Stimulated activated naive CD8-positive, alpha-beta T cell treated with anti-CD3 and anti-CD28 coated beads, Interleukin-15, amount 100 ng/mL, for 72 hours (primary cell): ENCODE measurements at regions not wholly inside any gene's neighbourhood (a gene's known extent, or its start where the extent isn't known, plus 50 kb on each side); places are given as distances from the start of the nearest gene placed in this dataset.
A peak's percentile ranks its signal among the peaks of the same experiment; 100 is the strongest.

ENCODE experiments used
- ATAC-seq: fragments of 150-1000 bp; cut with Tn5 transposase; 2 replicates; pipeline ENCODE4 v1.10.0; 2021; ENCODE audit warnings: mild to moderate bottlenecking, moderate library complexity
- DNase-seq, 2 donors: peaks; one replicate each; pipeline ENCODE4 v3.0.0; 2021 to 2022
- H3K27ac Mint-ChIP-seq, 2 donors: one replicate each; pipeline ENCODE4 v1.8.0; 2022; ENCODE audit warnings: mild to moderate bottlenecking in 2 of 2, mixed read lengths in 2 of 2, moderate library complexity in 2 of 2
- H3K27me3 Mint-ChIP-seq: one replicate; pipeline ENCODE4 v1.8.0; 2022; ENCODE audit warnings: mixed read lengths
- H3K4me1 Mint-ChIP-seq: one replicate; pipeline ENCODE4 v1.8.0; 2022; ENCODE audit warnings: mild to moderate bottlenecking, mixed read lengths
- H3K4me3 Mint-ChIP-seq, 2 donors: one replicate each; pipeline ENCODE4 v1.8.0; 2022; ENCODE audit warnings: mild to moderate bottlenecking in 2 of 2, mixed read lengths in 2 of 2, moderate library complexity in 1 of 2
- H3K9me3 Mint-ChIP-seq, 2 donors: one replicate each; pipeline ENCODE4 v1.8.0; 2022; ENCODE audit warnings: mixed read lengths in 2 of 2

- Mint-ChIP-seq H3K27ac (no peak overlapping the region), H3K4me1 (no peaks in the 10 kb centered on the region), H3K27me3 (peaks cover 16% of the 10 kb centered on the region), H3K4me3 (no peak overlapping the region), H3K9me3 (no peaks in the 10 kb centered on the region)
- ATAC-seq (no peak), DNase-seq (no peak)
These were observed 304.4 kb upstream of the IRX4 start for GRCh38 chr5:2187156-2187555.

GRCh38 chr5:2186472-2187015 lies 303.8 kb upstream of the IRX4 start:
- ATAC-seq = no peak
- no peaks in the 10 kb centered on the region for H3K4me1 Mint-ChIP-seq
- H3K27ac Mint-ChIP-seq = no peak overlapping the region
- H3K27me3 Mint-ChIP-seq = peaks cover 21% of the 10 kb centered on the region
- no peak for DNase-seq
- no peak overlapping the region for H3K4me3 Mint-ChIP-seq
- no peaks in the 10 kb centered on the region for H3K9me3 Mint-ChIP-seq

- no peak for ATAC-seq
- no peak for DNase-seq
- Mint-ChIP-seq H3K4me3 (no peak overlapping the region), H3K4me1 (no peaks in the 10 kb centered on the region), H3K27ac (no peak overlapping the region), H3K27me3 (peaks cover 27% of the 10 kb centered on the region), H3K9me3 (no peaks in the 10 kb centered on the region)
These were observed 303.1 kb upstream of the IRX4 start for GRCh38 chr5:2185646-2186471.

GRCh38 chr5:2184563-2185540 lies 302.1 kb upstream of the IRX4 start:
- Mint-ChIP-seq H3K27me3 (peaks cover 27% of the 10 kb centered on the region), H3K9me3 (no peaks in the 10 kb centered on the region), H3K27ac (peak overlapping the region in 1 of 2 donors; percentile 67), H3K4me3 (no peak overlapping the region), H3K4me1 (no peaks in the 10 kb centered on the region)
- ATAC-seq (no peak), DNase-seq (no peak)

GRCh38 chr5:2184026-2184366 lies 301.3 kb upstream of the IRX4 start:
- ATAC-seq = no peak
- H3K27ac Mint-ChIP-seq = no peak overlapping the region
- no peaks in the 10 kb centered on the region for H3K4me1 Mint-ChIP-seq
- no peak for DNase-seq
- H3K27me3 Mint-ChIP-seq = peaks cover 27% of the 10 kb centered on the region
- no peak overlapping the region for H3K4me3 Mint-ChIP-seq
- no peaks in the 10 kb centered on the region for H3K9me3 Mint-ChIP-seq

GRCh38 chr5:2183154-2184025 lies 300.7 kb upstream of the IRX4 start:
- DNase-seq = no peak
- H3K27ac Mint-ChIP-seq = no peak overlapping the region
- no peaks in the 10 kb centered on the region for H3K9me3 Mint-ChIP-seq
- H3K4me1 Mint-ChIP-seq = no peaks in the 10 kb centered on the region
- ATAC-seq = no peak
- peaks cover 27% of the 10 kb centered on the region for H3K27me3 Mint-ChIP-seq
- no peak overlapping the region for H3K4me3 Mint-ChIP-seq

GRCh38 chr5:2182020-2182419 lies 299.3 kb upstream of the IRX4 start:
- peaks cover 27% of the 10 kb centered on the region for H3K27me3 Mint-ChIP-seq
- no peaks in the 10 kb centered on the region for H3K4me1 Mint-ChIP-seq
- no peak overlapping the region for H3K4me3 Mint-ChIP-seq
- H3K9me3 Mint-ChIP-seq = no peaks in the 10 kb centered on the region
- ATAC-seq = no peak
- no peak overlapping the region for H3K27ac Mint-ChIP-seq
- DNase-seq = no peak

- Mint-ChIP-seq H3K27ac (no peak overlapping the region), H3K9me3 (no peaks in the 10 kb centered on the region), H3K4me1 (no peaks in the 10 kb centered on the region), H3K27me3 (peaks cover 27% of the 10 kb centered on the region), H3K4me3 (no peak overlapping the region)
- ATAC-seq = no peak
- no peak for DNase-seq
These were observed 298.8 kb upstream of the IRX4 start for GRCh38 chr5:2181557-2181956.

GRCh38 chr5:2181149-2181548 lies 298.4 kb upstream of the IRX4 start:
- no peak overlapping the region for H3K27ac Mint-ChIP-seq
- H3K4me1 Mint-ChIP-seq = no peaks in the 10 kb centered on the region
- no peak overlapping the region for H3K4me3 Mint-ChIP-seq
- DNase-seq = no peak
- no peak for ATAC-seq
- H3K27me3 Mint-ChIP-seq = peaks cover 27% of the 10 kb centered on the region
- no peaks in the 10 kb centered on the region for H3K9me3 Mint-ChIP-seq

- no peak overlapping the region for H3K4me3 Mint-ChIP-seq
- H3K27ac Mint-ChIP-seq = no peak overlapping the region
- H3K9me3 Mint-ChIP-seq = no peaks in the 10 kb centered on the region
- ATAC-seq (no peak), DNase-seq (no peak)
- no peaks in the 10 kb centered on the region for H3K4me1 Mint-ChIP-seq
- peaks cover 27% of the 10 kb centered on the region for H3K27me3 Mint-ChIP-seq
These were observed 297.7 kb upstream of the IRX4 start for GRCh38 chr5:2180456-2180855.

GRCh38 chr5:2179861-2180260 lies 297.1 kb upstream of the IRX4 start:
- DNase-seq (no peak), ATAC-seq (no peak)
- no peak overlapping the region for H3K4me3 Mint-ChIP-seq
- no peak overlapping the region for H3K27ac Mint-ChIP-seq
- H3K4me1 Mint-ChIP-seq = no peaks in the 10 kb centered on the region
- peaks cover 27% of the 10 kb centered on the region for H3K27me3 Mint-ChIP-seq
- H3K9me3 Mint-ChIP-seq = no peaks in the 10 kb centered on the region

GRCh38 chr5:2178528-2178927 lies 295.8 kb upstream of the IRX4 start:
- no peak overlapping the region for H3K4me3 Mint-ChIP-seq
- H3K27me3 Mint-ChIP-seq = peaks cover 20% of the 10 kb centered on the region
- DNase-seq = no peak
- peak; percentile 30 for ATAC-seq
- no peaks in the 10 kb centered on the region for H3K9me3 Mint-ChIP-seq
- H3K4me1 Mint-ChIP-seq = no peaks in the 10 kb centered on the region
- no peak overlapping the region for H3K27ac Mint-ChIP-seq

GRCh38 chr5:2178071-2178477 lies 295.3 kb upstream of the IRX4 start:
- H3K4me1 Mint-ChIP-seq = no peaks in the 10 kb centered on the region
- DNase-seq (no peak), ATAC-seq (peak; percentile 19)

GRCh38 chr5:2177244-2177643 lies 294.5 kb upstream of the IRX4 start:
- H3K9me3 Mint-ChIP-seq = no peaks in the 10 kb centered on the region
- no peak overlapping the region for H3K27ac Mint-ChIP-seq
- no peaks in the 10 kb centered on the region for H3K4me1 Mint-ChIP-seq
- H3K4me3 Mint-ChIP-seq = no peak overlapping the region
- ATAC-seq = no peak
- H3K27me3 Mint-ChIP-seq = peaks cover 28% of the 10 kb centered on the region
- no peak for DNase-seq

More at GRCh38 chr5:2178071-2178477, 295.3 kb upstream of the IRX4 start:
- no peaks in the 10 kb centered on the region for H3K9me3 Mint-ChIP-seq
- H3K27ac Mint-ChIP-seq = no peak overlapping the region
- H3K4me3 Mint-ChIP-seq = no peak overlapping the region
- H3K27me3 Mint-ChIP-seq = peaks cover 23% of the 10 kb centered on the region

- H3K9me3 Mint-ChIP-seq = no peaks in the 10 kb centered on the region
- H3K4me1 Mint-ChIP-seq = no peaks in the 10 kb centered on the region
- DNase-seq (no peak), ATAC-seq (no peak)
- no peak overlapping the region for H3K27ac Mint-ChIP-seq
- H3K27me3 Mint-ChIP-seq = peaks cover 28% of the 10 kb centered on the region
- H3K4me3 Mint-ChIP-seq = no peak overlapping the region
These were observed 293.9 kb upstream of the IRX4 start for GRCh38 chr5:2176581-2176980.
